ENCODE measurements at regions not wholly inside any gene's neighbourhood (a gene's known extent, or its start where the extent isn't known, plus 50 kb on each side); places are given as distances from the start of the nearest gene placed in this dataset.
"Not testable (repeated sequence)": the region's sequence is repeated elsewhere in the genome, so short reads cannot be mapped to it uniquely, and the experiment has no call there.

GRCh38 chr18:1585881-1586488 lies 681.3 kb downstream of the ADCYAP1 start:
- DNase-seq = peak; percentile 62

DNA sequence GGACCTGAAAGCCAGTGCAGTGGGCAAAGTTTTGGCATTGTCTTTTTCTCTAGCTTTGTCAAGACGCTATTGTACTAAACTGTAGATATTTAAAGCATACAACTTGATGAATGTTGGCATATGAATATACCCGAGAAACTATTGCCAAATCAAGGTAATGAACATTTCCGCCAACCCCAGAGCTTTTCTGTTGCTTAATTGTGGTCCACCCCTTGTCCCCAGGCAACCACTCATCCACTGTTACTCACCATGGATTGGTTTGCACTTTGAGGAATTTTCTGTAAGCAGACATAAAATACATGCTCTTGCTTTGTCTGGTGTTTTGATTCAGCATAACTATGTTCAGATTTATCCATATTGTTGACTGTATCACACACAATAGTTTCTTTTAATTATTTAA lies 688.4 kb downstream of the ADCYAP1 start:
- DNase-seq = no peak

DNA sequence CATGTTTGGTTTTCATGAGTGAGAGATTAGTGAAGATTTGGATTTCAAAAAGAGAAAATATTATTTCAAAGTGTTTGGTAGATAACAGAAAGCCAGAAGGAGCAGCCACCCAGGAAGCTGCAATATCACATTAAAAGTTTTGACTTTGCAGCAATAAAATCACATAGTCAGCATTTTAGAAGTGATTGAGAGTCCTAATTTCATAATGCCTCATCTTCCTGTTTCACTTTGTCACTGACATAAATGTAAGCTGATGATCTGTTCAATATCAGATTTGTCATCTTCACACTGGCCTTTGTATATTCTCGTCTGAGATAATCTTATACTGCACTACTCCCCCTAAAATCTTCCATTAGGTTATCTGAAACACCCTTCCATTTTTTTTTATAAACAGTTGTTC lies 690.5 kb downstream of the ADCYAP1 start:
- DNase-seq = no peak

DNA sequence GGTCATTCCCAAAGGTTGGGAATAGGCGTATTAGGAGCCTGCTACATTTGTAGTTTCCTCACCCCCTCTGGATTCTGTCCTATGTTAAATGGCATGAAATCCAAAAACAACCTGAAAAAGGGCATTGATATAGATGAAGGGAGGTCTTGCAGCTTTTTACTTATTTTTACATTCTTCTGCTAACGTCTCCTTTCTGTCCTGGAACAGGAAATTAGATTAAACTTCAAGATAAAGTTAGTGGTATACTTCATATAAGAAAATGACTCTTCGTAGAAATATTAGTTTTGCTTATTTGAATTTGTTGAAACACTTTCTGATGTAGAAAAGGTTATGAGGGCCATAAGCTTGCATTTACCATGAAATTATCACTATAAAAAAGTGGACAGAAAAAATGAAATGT lies 694.5 kb downstream of the ADCYAP1 start:
- DNase-seq = no peak

- DNase-seq = no peak
These were observed 700.1 kb downstream of the ADCYAP1 start for GRCh38 chr18:1604751-1605150.

GRCh38 chr18:1618364-1618763 lies 713.7 kb downstream of the ADCYAP1 start:
- no peak for DNase-seq

GRCh38 chr18:1619507-1619906 lies 714.8 kb downstream of the ADCYAP1 start:
- no peak for DNase-seq

- DNase-seq = no peak
These were observed 719.9 kb downstream of the ADCYAP1 start for GRCh38 chr18:1624612-1625011.

DNA sequence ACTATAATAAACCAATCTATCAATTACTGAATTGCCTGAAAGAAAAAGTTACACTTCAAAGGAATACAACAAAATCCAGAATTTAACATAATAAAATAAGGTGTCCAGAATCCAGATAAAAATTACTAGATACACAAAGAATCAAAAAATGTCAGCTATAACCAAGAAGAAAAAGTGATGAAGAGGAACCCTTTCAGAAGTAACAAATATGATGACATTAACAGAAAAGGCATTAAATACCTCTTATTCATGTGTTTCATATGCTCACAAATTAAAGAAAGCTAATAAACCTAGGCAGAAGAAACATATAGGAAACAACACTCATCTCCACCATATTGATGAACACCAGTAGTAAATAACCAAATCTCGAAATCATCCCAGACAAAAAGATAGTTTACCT lies 722.8 kb downstream of the ADCYAP1 start:
- DNase-seq = no peak

DNA sequence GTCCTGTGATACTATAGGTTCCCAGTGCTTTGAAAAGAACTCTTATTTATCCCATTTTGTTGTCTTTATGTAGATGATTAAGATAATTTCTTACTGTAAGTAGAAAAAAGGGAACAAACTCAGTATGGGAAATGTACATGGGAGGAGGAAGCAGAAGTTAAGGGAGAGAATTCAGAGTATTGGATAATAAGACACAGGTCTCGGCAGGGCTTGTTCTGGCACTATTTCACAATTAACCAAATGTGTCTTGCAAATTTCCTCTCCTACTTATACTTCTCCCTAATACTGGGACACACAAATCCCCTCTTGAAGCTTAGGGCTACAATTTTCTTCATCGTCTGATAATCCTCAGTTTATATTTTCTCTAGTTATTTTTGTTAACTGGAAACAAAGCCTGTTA lies 744.0 kb downstream of the ADCYAP1 start:
- DNase-seq = no peak

GRCh38 chr18:1652018-1652417 lies 747.3 kb downstream of the ADCYAP1 start:
- DNase-seq = peak; percentile 15

- DNase-seq = no peak
These were observed 749.2 kb downstream of the ADCYAP1 start for GRCh38 chr18:1653873-1654272.

GRCh38 chr18:1657876-1658275 lies 753.2 kb downstream of the ADCYAP1 start:
- DNase-seq = no peak

DNA sequence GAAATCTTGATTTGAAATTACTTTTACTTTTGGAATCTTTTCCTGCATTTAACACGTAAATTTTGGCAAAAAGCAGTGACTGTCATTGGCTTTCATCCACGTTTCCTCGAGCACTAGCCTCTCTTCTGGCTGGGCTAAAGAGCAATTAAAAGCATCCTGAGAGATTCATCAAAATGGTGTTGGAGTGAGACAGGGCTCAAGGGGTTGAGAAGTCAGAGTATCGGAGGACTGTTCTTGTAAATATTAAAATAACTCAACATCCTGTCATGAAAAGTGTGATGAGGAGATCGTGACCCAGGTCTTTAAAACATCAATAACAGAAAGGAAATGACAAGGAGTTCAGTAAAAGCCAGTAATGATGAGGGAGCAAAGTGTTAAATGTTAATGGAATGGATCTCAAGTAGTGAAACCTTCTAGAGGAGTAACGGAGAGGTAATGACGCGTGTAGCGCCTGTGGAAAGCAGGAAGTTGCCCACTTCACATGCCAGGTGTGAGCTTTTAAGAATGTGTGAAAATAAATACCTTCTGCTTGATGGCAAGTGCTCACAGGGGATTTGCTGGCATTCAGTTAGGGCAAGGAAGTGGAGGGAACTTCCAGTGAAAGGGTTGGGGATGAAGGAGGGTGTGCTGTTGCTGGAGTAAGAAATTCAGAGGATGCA lies 754.4 kb downstream of the ADCYAP1 start:
- DNase-seq = no peak

DNA sequence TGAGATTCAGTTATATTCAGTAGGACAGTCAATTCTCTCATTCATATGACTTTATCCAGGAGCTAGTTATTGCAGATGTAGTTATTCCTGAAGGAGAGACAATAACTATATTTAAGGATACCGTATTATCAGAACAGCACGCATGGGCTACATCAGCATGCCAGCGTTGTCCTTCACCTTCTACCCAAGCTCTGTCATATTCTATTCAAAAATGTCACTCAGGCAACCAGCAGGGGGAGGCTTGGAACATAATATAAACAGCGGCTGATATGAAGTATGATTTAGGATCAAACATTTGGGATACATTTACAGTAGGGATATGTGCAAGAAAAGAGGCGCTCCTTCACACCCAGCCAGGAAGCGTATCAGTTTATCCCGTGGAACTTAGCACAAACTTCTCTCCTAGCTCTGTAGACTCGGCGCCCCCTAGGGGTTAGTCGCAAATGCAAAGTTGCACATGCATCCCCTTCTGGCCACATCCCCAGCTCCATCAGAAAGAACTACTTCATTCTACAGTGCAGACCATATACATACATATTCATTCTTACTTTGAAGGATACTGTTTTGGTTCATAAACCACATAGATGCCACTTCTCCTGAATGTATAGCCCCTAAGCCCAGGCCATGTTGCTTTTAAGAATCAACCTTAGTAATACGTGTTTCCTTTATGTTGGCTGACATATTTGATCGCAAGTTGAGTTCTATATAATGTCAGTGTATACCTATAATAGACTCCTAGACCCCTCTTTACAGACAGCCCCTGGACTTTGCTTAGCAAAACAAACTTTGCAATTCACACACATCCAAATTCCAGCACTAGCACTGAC lies 759.4 kb downstream of the ADCYAP1 start:
- peak; percentile 11 for DNase-seq

- DNase-seq = no peak
These were observed 760.4 kb downstream of the ADCYAP1 start for GRCh38 chr18:1665079-1665478.

DNA sequence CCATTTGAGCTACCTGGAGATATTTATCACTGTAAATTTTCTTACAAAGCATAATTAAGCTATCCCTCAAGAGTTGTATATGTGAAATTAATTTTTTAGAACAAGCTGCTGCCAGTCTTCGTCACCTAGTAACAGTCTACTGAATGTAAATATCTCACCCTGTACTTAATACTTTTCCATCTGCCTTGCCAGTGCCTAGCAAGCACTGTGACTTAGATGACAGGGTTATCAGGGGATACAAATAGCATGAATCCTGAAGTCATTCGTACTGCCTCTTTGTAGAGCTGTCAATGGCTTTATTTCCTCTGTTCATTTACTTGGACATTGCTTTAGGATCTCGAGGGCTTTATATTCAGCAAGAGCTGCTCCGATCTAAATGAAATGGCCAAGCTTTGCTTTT lies 763.6 kb downstream of the ADCYAP1 start:
- no peak for DNase-seq

GRCh38 chr18:1671710-1672109 lies 767.0 kb downstream of the ADCYAP1 start:
- not testable (repeated sequence) for DNase-seq

DNA sequence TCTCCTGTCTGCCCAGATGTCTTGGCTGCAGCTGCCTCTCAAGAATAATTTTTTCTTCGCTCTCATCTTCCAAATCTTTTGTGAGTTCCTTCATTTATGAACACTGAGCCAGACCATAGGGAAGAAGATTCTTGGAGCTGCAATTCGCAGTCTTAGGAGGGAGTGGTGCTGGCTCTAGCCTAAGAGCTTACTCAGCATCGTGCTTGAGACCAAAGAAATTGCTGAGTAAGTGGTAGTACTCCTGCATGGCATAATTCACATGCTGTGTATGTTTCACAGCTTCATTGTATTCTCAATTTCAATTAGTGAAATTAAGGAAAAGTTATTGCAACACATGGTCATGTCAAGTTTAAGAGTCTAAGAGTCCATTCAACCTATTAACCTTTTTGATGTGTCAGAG lies 771.7 kb downstream of the ADCYAP1 start:
- no peak for DNase-seq

GRCh38 chr18:1680108-1680507 lies 775.4 kb downstream of the ADCYAP1 start:
- no peak for DNase-seq

DNA sequence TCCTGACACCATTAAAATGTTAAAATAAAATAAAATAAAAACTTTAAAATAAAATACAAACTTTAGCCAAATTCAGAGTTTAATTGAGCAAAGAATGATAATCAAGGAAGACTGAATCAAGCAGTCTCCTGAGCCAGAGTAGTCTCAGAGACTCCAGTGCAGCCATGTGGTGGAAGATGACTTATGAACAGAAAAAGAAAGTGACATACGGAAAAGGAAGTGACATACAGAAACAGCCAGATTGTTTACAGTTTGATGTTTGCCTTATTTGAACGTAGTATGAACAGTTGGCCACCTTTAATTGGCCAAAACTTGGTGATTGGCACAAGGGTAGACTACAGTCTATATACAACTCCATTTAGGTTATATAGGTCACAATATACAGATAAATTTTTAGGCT lies 787.2 kb downstream of the ADCYAP1 start:
- no peak for DNase-seq

DNA sequence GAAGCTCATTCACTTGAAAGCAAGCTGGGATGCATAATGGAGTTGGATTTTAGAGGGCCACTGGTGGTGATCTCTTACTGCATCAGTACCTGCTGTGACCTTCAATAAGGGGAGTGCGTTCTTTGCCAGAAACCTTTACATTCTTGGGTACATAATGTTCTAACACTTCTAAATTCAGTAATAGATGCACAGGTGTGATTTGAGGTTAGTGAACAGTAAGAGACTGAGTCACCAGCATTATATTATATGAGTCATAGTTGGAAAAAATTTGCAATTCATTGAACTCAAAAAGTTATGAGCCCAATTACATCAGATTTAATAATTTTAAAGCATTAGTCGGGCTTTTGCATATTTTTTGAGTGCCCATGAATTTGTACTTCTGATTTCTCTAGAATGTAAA lies 803.3 kb downstream of the ADCYAP1 start:
- DNase-seq = no peak

GRCh38 chr18:1710114-1710513 lies 805.4 kb downstream of the ADCYAP1 start:
- no peak for DNase-seq

GRCh38 chr18:1732143-1732542 lies 827.5 kb downstream of the ADCYAP1 start:
- no peak for DNase-seq

Measured in NCI-H1694 treated with DMSO at 0.1 percent for 48 hours (cell line).